ENCODE measurements at regions not wholly inside any gene's neighbourhood (a gene's known extent, or its start where the extent isn't known, plus 50 kb on each side); places are given as distances from the start of the nearest gene placed in this dataset.

DNA sequence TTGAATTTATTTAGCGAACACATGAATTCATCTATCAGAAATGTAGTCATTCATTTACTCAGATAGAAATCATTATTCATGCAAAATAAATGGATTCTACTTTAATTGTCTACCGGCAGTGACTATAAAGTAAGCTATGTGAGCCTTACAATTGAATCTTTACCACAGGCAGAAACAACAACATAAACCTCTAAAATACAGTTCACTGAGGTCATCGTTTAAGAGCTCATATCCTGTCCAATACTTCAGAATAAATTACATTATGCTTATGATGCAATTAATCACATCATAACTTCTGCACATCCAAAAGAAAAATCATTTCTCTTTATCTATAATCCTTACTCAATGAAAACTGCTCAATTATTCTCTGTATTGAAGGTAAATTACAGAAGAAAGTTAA, 244.7 kb downstream of the HNMT start:
- TF ChIP-seq POLR2A (IDR thresholded peaks at IDR 0.05): no peak
- TF ChIP-seq, protein P1, sequence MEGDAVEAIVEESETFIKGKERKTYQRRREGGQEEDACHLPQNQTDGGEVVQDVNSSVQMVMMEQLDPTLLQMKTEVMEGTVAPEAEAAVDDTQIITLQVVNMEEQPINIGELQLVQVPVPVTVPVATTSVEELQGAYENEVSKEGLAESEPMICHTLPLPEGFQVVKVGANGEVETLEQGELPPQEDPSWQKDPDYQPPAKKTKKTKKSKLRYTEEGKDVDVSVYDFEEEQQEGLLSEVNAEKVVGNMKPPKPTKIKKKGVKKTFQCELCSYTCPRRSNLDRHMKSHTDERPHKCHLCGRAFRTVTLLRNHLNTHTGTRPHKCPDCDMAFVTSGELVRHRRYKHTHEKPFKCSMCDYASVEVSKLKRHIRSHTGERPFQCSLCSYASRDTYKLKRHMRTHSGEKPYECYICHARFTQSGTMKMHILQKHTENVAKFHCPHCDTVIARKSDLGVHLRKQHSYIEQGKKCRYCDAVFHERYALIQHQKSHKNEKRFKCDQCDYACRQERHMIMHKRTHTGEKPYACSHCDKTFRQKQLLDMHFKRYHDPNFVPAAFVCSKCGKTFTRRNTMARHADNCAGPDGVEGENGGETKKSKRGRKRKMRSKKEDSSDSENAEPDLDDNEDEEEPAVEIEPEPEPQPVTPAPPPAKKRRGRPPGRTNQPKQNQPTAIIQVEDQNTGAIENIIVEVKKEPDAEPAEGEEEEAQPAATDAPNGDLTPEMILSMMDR (IDR thresholded peaks at IDR 0.05): no peak
- Histone ChIP-seq H3K4me3 (no peak overlapping the region), H3K4me1 (no peaks in the 10 kb centered on the region), H3K27me3 (no peaks in the 10 kb centered on the region), H3K36me3 (no peaks in the 10 kb centered on the region), H3K27ac (no peak overlapping the region), H3K9me3 (no peaks in the 10 kb centered on the region)
- no peak for DNase-seq

DNA sequence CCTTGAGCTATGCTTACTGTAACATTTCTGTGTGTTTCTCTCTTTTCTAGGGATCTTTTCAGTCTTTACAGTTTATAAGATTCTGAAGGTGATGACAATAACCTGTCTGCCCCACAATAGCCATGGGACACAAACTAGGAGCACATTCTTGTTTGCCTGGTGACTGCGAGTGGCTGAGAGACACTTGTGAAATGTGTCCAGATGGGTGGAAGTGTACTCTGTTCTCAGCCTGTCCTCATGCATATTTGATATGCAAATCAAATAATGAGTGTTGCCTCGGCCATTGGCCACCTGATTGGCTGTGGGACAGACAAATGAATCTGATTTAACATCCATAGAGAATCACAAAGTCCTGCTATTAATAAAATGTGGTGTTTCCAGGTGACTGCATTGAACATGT, 246.2 kb downstream of the HNMT start:
- H3K27ac ChIP-seq: no peak overlapping the region
- TF ChIP-seq, protein P1 (IDR thresholded peaks at IDR 0.05): no peak
- no peak for TF ChIP-seq POLR2A (IDR thresholded peaks at IDR 0.05)
- DNase-seq: no peak
- H3K27me3 ChIP-seq: no peaks in the 10 kb centered on the region
- no peaks in the 10 kb centered on the region for H3K36me3 ChIP-seq
- H3K4me3 ChIP-seq: no peak overlapping the region
- H3K9me3 ChIP-seq: no peaks in the 10 kb centered on the region
- no peaks in the 10 kb centered on the region for H3K4me1 ChIP-seq

- no peak overlapping the region for H3K27ac ChIP-seq
- no peaks in the 10 kb centered on the region for H3K27me3 ChIP-seq
- no peaks in the 10 kb centered on the region for H3K9me3 ChIP-seq
- DNase-seq: no peak
- H3K4me1 ChIP-seq: no peaks in the 10 kb centered on the region
- no peak for TF ChIP-seq POLR2A (IDR thresholded peaks at IDR 0.05)
- TF ChIP-seq, protein P1 (IDR thresholded peaks at IDR 0.05): no peak
- H3K36me3 ChIP-seq: no peaks in the 10 kb centered on the region
- no peak overlapping the region for H3K4me3 ChIP-seq
These were observed 248.2 kb downstream of the HNMT start for GRCh38 chr2:138212434-138212833.

- TF ChIP-seq POLR2A (IDR thresholded peaks at IDR 0.05): no peak
- TF ChIP-seq, protein P1 (IDR thresholded peaks at IDR 0.05): no peak
- Histone ChIP-seq H3K4me1 (no peaks in the 10 kb centered on the region), H3K9me3 (no peaks in the 10 kb centered on the region), H3K4me3 (no peak overlapping the region), H3K27ac (no peak overlapping the region), H3K36me3 (no peaks in the 10 kb centered on the region), H3K27me3 (no peaks in the 10 kb centered on the region)
- no peak for DNase-seq
These were observed 248.8 kb downstream of the HNMT start for GRCh38 chr2:138213084-138213483.

DNA sequence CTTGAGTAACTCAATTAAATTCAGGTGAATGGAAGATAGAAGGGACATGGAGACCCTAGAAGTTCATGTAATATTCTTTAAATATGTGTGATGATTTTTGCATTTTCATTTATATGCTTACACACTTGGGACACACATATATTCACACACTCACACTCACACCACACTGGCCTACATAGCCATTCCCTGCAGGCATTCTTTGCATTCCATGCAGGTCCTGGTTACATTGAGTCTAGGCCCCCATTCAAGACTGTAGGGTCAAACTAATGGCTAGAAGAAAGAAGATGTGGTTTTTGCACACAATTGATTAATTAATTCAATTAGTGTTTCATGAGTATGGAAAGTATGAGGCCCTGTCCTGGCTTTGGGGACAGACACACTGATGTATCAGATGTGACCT, 249.4 kb downstream of the HNMT start:
- Histone ChIP-seq H3K4me3 (no peak overlapping the region), H3K4me1 (no peaks in the 10 kb centered on the region), H3K27me3 (no peaks in the 10 kb centered on the region), H3K27ac (no peak overlapping the region), H3K36me3 (no peaks in the 10 kb centered on the region), H3K9me3 (no peaks in the 10 kb centered on the region)
- TF ChIP-seq, protein P1 (IDR thresholded peaks at IDR 0.05): no peak
- TF ChIP-seq POLR2A (IDR thresholded peaks at IDR 0.05): no peak
- DNase-seq: no peak

- no peak for TF ChIP-seq POLR2A (IDR thresholded peaks at IDR 0.05)
- TF ChIP-seq, protein P1 (IDR thresholded peaks at IDR 0.05): no peak
- Histone ChIP-seq H3K4me3 (no peak overlapping the region), H3K9me3 (no peaks in the 10 kb centered on the region), H3K27ac (no peak overlapping the region), H3K27me3 (no peaks in the 10 kb centered on the region), H3K4me1 (no peaks in the 10 kb centered on the region), H3K36me3 (no peaks in the 10 kb centered on the region)
- DNase-seq: no peak
These were observed 251.7 kb downstream of the HNMT start for GRCh38 chr2:138215958-138216357.

Data from Peyer's patch (tissue), 4 donors.